ENCODE measurements at regions not wholly inside any gene's neighbourhood (a gene's known extent, or its start where the extent isn't known, plus 50 kb on each side); places are given as distances from the start of the nearest gene placed in this dataset.
"Not testable (repeated sequence)": the region's sequence is repeated elsewhere in the genome, so short reads cannot be mapped to it uniquely, and the experiment has no call there.

GRCh38 chr7:15126653-15127052, 224.1 kb upstream of the DGKB start:
- TF ChIP-seq CTCF (conservative IDR thresholded peaks at IDR 0.05; ENCODE audit: low read depth, low read length); FOS (IDR thresholded peaks at IDR 0.05; ENCODE audit: low read depth, low read length); USF2 (IDR thresholded peaks at IDR 0.05; ENCODE audit: low read depth, low read length); SMC3 (IDR thresholded peaks at IDR 0.05; ENCODE audit: low read depth, low read length); POLR2A (IDR thresholded peaks at IDR 0.05; ENCODE audit: low read depth, low read length); NFE2L2 (IDR thresholded peaks at IDR 0.05; ENCODE audit: low read depth, low read length); MAFK (IDR thresholded peaks at IDR 0.05; ENCODE audit: low read depth, low read length); RCOR1 (IDR thresholded peaks at IDR 0.05; ENCODE audit: insufficient replicate concordance, low read length); RFX5 (IDR thresholded peaks at IDR 0.05; ENCODE audit: low read depth, low read length): not testable (repeated sequence)

Data from IMR-90 (cell line).